RPMI8226 (cell line): ENCODE measurements at regions not wholly inside any gene's neighbourhood (a gene's known extent, or its start where the extent isn't known, plus 50 kb on each side); places are given as distances from the start of the nearest gene placed in this dataset.
"Not testable (repeated sequence)": the region's sequence is repeated elsewhere in the genome, so short reads cannot be mapped to it uniquely, and the experiment has no call there.

Experiments used
- DNase-seq: peaks from one replicate; pipeline ENCODE4 v3.0.0-alpha.2; 2015

GRCh38 chr11:80720295-80720694, 1279.5 kb upstream of the TENM4 start:
- DNase-seq, result no peak

DNA sequence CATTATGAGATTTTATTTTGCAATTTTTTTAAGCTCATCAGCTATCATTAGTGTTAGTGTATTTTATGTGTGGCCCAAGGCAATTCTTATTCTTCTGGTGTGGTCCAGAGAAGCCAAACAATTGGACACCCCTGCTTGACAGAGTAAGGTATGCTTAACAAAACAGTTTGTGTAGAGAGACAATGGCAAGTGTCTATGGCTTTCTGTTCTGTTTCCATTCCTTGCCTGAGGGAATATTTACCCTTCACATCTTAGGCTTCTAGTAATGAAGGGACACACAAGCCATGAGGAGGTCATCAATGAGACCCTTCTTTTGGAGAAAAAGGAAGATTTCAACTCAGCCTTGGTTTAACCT, 1278.4 kb upstream of the TENM4 start:
- DNase-seq, result no peak

- no peak for DNase-seq
These were observed 1277.9 kb upstream of the TENM4 start for GRCh38 chr11:80718611-80719291.

DNA sequence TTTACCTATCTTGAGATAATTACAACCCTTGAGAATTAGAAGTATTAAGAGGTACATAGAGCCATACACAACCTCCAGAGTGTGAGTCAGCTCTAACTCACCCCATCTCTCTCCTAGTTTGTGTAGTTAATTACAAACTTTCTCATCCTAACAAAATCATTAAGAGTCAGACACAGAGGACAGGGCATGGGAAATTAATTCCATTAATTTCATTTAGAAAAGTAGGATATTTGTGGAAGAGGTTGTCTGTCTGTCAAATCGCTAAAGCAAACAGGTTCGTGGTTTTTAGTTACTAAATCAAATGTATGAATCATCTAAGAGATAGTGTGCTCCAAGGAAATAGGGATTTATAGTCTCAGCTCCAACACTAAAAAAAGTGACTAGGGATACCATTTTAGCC, 1261.4 kb upstream of the TENM4 start:
- DNase-seq, result no peak

GRCh38 chr11:80700386-80700785, 1259.6 kb upstream of the TENM4 start:
- DNase-seq, result no peak

GRCh38 chr11:80699406-80700177, 1258.8 kb upstream of the TENM4 start:
- not testable (repeated sequence) for DNase-seq

DNA sequence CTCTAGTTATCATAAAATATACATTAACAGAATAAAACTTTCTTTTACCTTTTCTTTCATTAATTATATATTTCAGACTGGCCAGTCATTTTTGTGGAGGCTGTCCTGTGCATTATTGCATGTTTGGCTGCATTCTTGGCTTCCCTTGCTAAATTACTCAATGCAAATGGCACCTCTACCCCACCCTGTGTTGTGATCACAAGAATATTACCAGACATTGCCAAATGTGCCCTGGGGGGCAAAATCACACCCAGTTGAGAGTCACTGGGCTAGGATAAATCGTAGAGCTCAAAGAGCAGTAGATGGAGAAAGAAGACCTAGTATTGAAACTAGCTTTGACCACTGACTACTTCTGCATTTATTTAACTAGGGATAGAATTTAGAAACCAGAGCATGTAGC, 1257.8 kb upstream of the TENM4 start:
- no peak for DNase-seq

DNA sequence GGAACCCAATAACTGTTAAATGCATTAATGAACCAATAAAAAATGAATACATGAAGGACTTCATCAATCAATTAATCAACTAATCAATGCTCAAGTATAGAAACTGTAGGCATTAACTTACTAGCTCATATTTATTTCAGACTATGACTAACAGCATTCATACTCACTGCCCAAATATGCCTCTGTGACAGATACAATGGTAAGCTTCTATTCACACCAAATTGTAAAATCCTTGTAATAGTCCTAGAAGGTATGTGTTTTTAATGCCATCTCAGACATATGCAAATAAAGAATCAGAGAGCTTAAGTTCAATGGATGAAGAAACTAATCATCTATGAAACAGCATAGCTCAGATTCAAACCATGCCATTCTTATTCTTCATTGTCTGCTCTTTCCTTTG, 1253.6 kb upstream of the TENM4 start:
- DNase-seq, result no peak

GRCh38 chr11:80687941-80688340, 1247.1 kb upstream of the TENM4 start:
- no peak for DNase-seq

DNA sequence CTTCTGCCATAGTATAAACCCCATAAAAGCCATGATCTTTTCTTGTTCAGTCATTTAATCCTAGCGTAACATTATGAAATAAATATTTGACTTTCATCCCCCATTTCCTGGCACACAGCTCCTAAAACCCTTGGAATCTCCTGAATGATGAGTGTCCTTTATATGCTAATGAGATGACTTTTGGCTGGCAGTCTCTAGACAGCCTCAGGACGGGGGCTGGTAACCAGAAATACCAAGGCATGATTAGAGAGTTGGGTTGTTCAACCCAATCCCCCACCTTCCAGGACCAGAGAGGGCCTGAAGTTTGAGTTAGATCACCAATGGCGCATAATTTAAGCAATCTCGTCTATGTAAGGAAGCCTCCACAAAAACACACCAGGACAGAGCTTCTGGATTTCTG, 1246.1 kb upstream of the TENM4 start:
- DNase-seq, result no peak

GRCh38 chr11:80673566-80673965, 1232.7 kb upstream of the TENM4 start:
- no peak for DNase-seq

DNA sequence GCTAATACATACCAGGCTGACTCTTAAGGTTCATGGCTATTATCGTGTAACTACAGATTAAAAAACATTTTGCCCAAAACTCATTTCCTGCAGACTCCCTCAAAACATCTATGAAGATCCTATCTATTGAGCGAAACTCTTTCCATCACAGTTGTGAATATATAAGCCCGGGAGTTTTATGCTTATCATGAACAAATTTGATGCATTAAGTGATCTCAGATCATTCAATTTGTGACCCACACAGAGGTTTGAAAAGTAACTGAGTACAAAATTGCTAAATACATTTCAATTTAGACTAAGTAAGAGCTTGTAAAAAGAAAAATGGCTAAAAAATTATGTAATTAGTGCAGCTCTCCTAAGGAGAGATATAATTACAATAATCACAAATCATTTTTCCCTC, 1228.8 kb upstream of the TENM4 start:
- no peak for DNase-seq

DNA sequence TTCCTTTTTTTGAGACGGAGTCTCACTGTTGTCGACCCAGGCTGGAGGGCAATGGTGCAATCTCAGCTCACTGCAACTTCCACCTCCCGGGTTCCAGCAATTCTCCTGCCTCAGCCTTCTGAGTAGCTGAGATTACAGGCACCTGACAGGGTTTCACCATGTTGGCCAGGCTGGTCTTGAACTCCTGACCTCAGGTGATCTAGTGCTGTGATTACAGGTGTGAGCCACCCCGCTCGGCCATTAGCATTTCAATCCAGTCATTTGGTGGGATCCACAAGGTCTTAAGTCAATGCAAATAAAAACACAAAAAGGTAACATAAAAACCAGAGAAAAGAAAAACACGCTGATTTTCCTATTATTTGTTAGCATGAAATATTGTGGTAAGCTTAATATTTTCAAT, 1227.2 kb upstream of the TENM4 start:
- DNase-seq, result no peak

GRCh38 chr11:80655834-80656233, 1215.0 kb upstream of the TENM4 start:
- no peak for DNase-seq

GRCh38 chr11:80650966-80651365, 1210.1 kb upstream of the TENM4 start:
- DNase-seq, result no peak

DNA sequence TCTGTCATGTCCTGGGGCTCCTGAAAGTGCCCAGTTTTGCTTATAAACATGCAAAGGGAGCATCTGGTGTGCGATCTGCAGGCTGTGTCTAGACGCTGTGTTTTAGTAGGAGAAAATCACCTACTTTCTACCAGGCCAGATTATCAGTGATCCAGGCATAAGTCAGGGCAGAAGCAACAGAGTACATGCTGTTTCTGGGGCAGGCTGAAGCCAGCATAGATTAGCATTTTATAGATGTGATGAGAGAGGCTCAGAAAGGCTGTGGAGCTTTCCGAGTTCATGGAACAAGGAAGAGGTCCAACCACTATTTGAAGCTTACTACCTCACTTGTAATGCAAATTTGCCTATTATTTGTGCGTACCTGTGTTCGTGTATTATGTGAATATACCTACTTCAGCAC, 1208.4 kb upstream of the TENM4 start:
- no peak for DNase-seq

DNA sequence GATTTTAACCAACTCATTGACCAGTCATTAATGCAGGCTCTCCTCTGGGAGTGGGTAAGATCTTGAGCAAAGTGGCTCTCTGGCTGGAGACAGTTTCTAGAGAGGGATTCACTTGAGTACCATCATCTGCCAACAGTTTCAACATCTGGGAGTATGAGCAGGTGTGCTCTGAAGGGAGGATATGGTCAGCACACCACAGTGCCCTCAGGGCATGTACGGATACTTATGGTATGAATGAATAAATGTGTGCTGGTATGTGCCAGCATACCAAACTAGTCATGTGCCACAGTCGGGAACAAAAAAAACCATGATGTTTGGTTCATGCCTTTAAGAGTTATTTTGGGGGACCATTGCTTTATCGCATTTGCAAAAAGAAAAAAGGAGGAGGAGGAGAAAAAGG, 1197.5 kb upstream of the TENM4 start:
- DNase-seq, result peak; percentile 40

GRCh38 chr11:80637571-80637970, 1196.7 kb upstream of the TENM4 start:
- DNase-seq, result no peak

GRCh38 chr11:80636999-80637398, 1196.2 kb upstream of the TENM4 start:
- DNase-seq, result no peak

- no peak for DNase-seq
These were observed 1194.3 kb upstream of the TENM4 start for GRCh38 chr11:80635178-80635577.

DNA sequence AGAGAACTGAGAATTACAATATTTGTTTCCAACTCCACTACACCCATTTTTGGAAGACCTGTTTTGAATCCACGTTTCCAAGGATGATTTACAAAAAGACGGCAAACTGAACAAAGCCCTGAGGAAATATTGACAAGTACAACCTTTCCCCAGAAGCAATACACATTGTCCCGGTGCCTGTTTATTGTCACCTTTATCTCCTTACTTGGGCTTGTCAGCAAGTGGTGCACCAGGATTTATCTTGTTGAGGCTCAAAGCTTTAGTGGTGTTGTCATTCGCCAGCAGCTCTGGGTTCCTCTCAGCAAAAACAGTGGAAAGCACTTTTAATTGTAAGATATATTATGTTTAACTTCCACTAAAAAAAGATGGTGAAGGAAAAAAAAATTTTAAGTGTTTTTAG, 1191.9 kb upstream of the TENM4 start:
- no peak for DNase-seq

DNA sequence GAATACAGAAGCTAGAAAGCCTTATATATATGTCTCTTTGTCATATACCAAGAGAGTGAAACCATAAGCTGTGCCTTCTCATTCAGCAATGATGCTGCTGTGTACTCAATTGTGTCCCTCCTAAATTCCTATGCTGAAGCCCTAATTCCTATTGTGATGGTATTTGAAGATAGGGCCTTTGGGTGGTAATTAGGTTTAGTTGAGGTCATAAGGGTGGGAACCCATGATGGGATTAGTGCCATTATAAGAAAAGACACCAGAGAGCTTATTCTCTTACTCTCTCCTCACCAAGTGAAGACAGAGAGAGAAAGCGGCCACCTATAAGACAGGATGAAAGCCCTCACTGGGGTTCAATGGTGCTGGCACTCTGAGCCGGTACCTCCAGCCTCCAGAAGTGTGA, 1191.3 kb upstream of the TENM4 start:
- no peak for DNase-seq

DNA sequence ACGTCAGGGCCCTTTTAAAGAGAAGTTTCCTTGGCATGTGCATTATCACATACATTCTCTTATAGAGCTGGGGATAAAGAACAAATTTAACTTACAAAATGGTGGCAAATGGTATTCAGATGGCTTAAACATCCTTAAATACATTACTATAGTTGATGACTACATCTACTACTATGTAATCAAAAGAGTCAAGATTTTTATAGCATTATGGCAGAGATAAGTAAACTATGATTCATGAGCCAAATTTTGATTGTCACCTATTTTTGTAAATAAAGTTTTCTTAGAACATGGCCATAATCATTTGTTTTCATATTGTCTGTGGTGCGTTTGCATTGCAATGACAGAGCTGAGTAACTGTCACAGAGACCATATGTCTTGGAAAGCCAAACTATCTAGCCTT, 1188.6 kb upstream of the TENM4 start:
- DNase-seq, result no peak

- DNase-seq, result no peak
These were observed 1186.5 kb upstream of the TENM4 start for GRCh38 chr11:80627364-80627763.

DNA sequence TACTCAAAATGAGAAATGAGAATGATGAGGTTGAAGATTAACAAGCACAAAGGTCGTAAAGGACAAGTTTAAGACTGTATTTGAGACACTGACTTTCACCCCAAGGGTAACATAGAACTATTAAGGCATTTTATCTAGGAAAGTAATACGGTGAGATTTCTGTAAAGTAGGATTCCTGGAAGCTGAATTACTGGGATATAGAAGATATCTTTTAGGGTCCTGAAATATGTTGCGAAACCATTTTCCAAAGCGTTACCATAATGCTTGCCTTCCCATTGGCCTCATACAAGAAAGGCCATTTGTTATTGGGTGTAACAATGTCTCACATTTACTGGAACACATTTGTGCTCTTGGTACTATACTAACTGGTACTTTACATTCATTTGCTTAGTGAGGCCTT, 1185.9 kb upstream of the TENM4 start:
- DNase-seq, result no peak
